Parathyroid adenoma (tissue), 2 donors: ENCODE measurements at regions not wholly inside any gene's neighbourhood (a gene's known extent, or its start where the extent isn't known, plus 50 kb on each side); places are given as distances from the start of the nearest gene placed in this dataset.

ENCODE experiments used
- H2AFZ ChIP-seq: fragments of 300-600 bp; sonication (generic); one replicate; pipeline ENCODE4 v1.7.0; 2017; ENCODE audit warnings: antibody characterized with exemption, mild to moderate bottlenecking
- H3K27ac ChIP-seq: fragments of 300-600 bp; sonication (generic); one replicate; pipeline ENCODE4 v1.7.0; 2017
- H3K27me3 ChIP-seq: fragments of 300-600 bp; sonication (generic); one replicate; pipeline ENCODE4 v1.7.0; 2017; ENCODE audit warnings: low read length; ENCODE audit not compliant: control insufficient read depth, insufficient read depth
- H3K36me3 ChIP-seq: fragments of 300-600 bp; sonication (generic); one replicate; pipeline ENCODE4 v1.7.0; 2017; ENCODE audit warnings: low read length; ENCODE audit not compliant: control insufficient read depth, insufficient read depth
- H3K4me1 ChIP-seq: fragments of 300-600 bp; sonication (generic); one replicate; pipeline ENCODE4 v1.7.0; 2017; ENCODE audit warnings: control low read depth
- H3K4me2 ChIP-seq: fragments of 300-600 bp; sonication (generic); one replicate; pipeline ENCODE4 v1.7.0; 2017; ENCODE audit warnings: low read length
- H3K4me3 ChIP-seq: fragments of 300-600 bp; sonication (generic); one replicate; pipeline ENCODE4 v1.7.0; 2017; ENCODE audit warnings: low read depth, low read length
- H3K79me2 ChIP-seq: fragments of 300-600 bp; sonication (generic); one replicate; pipeline ENCODE4 v1.7.0; 2017; ENCODE audit warnings: control low read depth
- H3K9ac ChIP-seq: fragments of 300-600 bp; sonication (generic); one replicate; pipeline ENCODE4 v1.7.0; 2017; ENCODE audit warnings: mild to moderate bottlenecking
- H3K9me3 ChIP-seq: fragments of 300-600 bp; sonication (generic); one replicate; pipeline ENCODE4 v1.7.0; 2017; ENCODE audit warnings: low read length; ENCODE audit not compliant: control insufficient read depth
- CTCF ChIP-seq: fragments of 300-600 bp; sonication (generic); IDR thresholded peaks from one replicate; pipeline ENCODE4 v1.7.0; 2017; ENCODE audit warnings: antibody characterized with exemption, mild to moderate bottlenecking
- donor health status: primary hyperparathyroidism.

GRCh38 chr5:158478139-158478538 is 619.2 kb upstream of the CLINT1 start:
- Histone ChIP-seq H2AFZ (no peak overlapping the region), H3K27me3 (no peaks in the 10 kb centered on the region), H3K36me3 (no peaks in the 10 kb centered on the region), H3K4me3 (no peak overlapping the region), H3K79me2 (no peaks in the 10 kb centered on the region), H3K9ac (no peak overlapping the region), H3K27ac (no peak overlapping the region), H3K4me1 (no peaks in the 10 kb centered on the region), H3K4me2 (no peak overlapping the region), H3K9me3 (no peaks in the 10 kb centered on the region)
- no peak for TF ChIP-seq CTCF

GRCh38 chr5:158477214-158477613 is 618.3 kb upstream of the CLINT1 start:
- TF ChIP-seq CTCF, result no peak
- H3K9me3 ChIP-seq, result no peaks in the 10 kb centered on the region
- H3K9ac ChIP-seq, result no peak overlapping the region
- H3K27ac ChIP-seq, result no peak overlapping the region
- no peaks in the 10 kb centered on the region for H3K27me3 ChIP-seq
- H3K79me2 ChIP-seq, result no peaks in the 10 kb centered on the region
- no peak overlapping the region for H3K4me3 ChIP-seq
- no peaks in the 10 kb centered on the region for H3K36me3 ChIP-seq
- H2AFZ ChIP-seq, result no peak overlapping the region
- no peak overlapping the region for H3K4me2 ChIP-seq
- no peaks in the 10 kb centered on the region for H3K4me1 ChIP-seq

GRCh38 chr5:158473016-158473635 is 614.2 kb upstream of the CLINT1 start:
- H3K9me3 ChIP-seq, result no peaks in the 10 kb centered on the region
- TF ChIP-seq CTCF, result no peak
- no peak overlapping the region for H3K4me2 ChIP-seq
- H3K4me1 ChIP-seq, result no peaks in the 10 kb centered on the region
- H3K4me3 ChIP-seq, result no peak overlapping the region
- H3K27ac ChIP-seq, result no peak overlapping the region
- H2AFZ ChIP-seq, result no peak overlapping the region
- H3K36me3 ChIP-seq, result no peaks in the 10 kb centered on the region
- no peaks in the 10 kb centered on the region for H3K27me3 ChIP-seq
- H3K79me2 ChIP-seq, result no peaks in the 10 kb centered on the region
- H3K9ac ChIP-seq, result no peak overlapping the region

- no peaks in the 10 kb centered on the region for H3K4me1 ChIP-seq
- no peak for TF ChIP-seq CTCF
- no peak overlapping the region for H3K9ac ChIP-seq
These were observed 612.6 kb upstream of the CLINT1 start for GRCh38 chr5:158471535-158471924.

More at GRCh38 chr5:158471535-158471924, 612.6 kb upstream of the CLINT1 start:
- no peak overlapping the region for H3K4me2 ChIP-seq
- H3K9me3 ChIP-seq, result no peaks in the 10 kb centered on the region
- no peaks in the 10 kb centered on the region for H3K36me3 ChIP-seq
- H2AFZ ChIP-seq, result no peak overlapping the region
- H3K27ac ChIP-seq, result no peak overlapping the region
- no peaks in the 10 kb centered on the region for H3K79me2 ChIP-seq
- H3K27me3 ChIP-seq, result no peaks in the 10 kb centered on the region
- H3K4me3 ChIP-seq, result no peak overlapping the region
